HepG2 (cell line): ENCODE measurements at regions not wholly inside any gene's neighbourhood (a gene's known extent, or its start where the extent isn't known, plus 50 kb on each side); places are given as distances from the start of the nearest gene placed in this dataset.

Experiments
- ATAC-seq: fragments of 200-7000 bp; cut with Tn5 transposase; 3 replicates; pipeline ENCODE4 v1.9.1; 2020; ENCODE audit warnings: mild to moderate bottlenecking, moderate library complexity
- BruUV-seq: library from RNA; stranded (reverse); fragments of 400-500 nt; replicated peaks from 2 replicates; lab custom pipeline; 2021; lab: Mats Ljungman, UMichigan
- CTCF ChIA-PET: fragments of 300-600 bp; formaldehyde crosslinking; extraction: SDS; loops from one replicate; lab custom pipeline; 2021; ENCODE audit warnings: low total read pairs, inconsistent platforms, low intra/inter-chr PET ratio; lab: Yijun Ruan, JAX
- POLR2A ChIA-PET: fragments of 350-600 bp; sonication (Branson Sonifier 250); formaldehyde crosslinking; loops from one replicate; lab custom pipeline; 2020; ENCODE audit warnings: antibody characterized with exemption, inconsistent platforms; lab: Yijun Ruan, JAX
- DNase-seq: peaks from one replicate; pipeline ENCODE4 v3.0.0-alpha.2; 2015; ENCODE audit warnings: low spot score
- FAIRE-seq: peaks from 3 replicates; lab custom pipeline; 2011; peaks lifted over from hg19 to GRCh38; lab: Jason Lieb, UNC
- H2AFZ ChIP-seq: one replicate; pipeline ENCODE4 v1.6.1; 2011; ENCODE audit warnings: low read length, inconsistent platforms
- H3K27ac ChIP-seq: fragments of 300-600 bp; 3 replicates; pipeline ENCODE4 v1.8.0; 2011; ENCODE audit warnings: mixed run types, mild to moderate bottlenecking, mixed read lengths, low read length, inconsistent platforms; ENCODE audit not compliant: insufficient read depth; ENCODE audit errors: extremely low read length
- H3K27me3 ChIP-seq, 2 experiments: fragments of 200-600 bp in 1 of 2; 2 replicates in 1 of 2; 3 replicates in 1 of 2; pipeline versions ENCODE4 v1.6.0 to v1.8.0; 2011; ENCODE audit warnings: low read length in 2 of 2, mild to moderate bottlenecking in 2 of 2, moderate library complexity in 2 of 2, inconsistent platforms in 1 of 2; ENCODE audit not compliant: insufficient read depth in 2 of 2, control insufficient read depth in 1 of 2
- H3K36me3 ChIP-seq, 2 experiments: fragments of 200-600 bp in 1 of 2; replicated peaks in 1 of 2; 2 replicates in 1 of 2; 3 replicates in 1 of 2; pipeline versions ENCODE4 v1.5.1 to v1.8.0; 2011; ENCODE audit warnings: low read length in 2 of 2, inconsistent platforms in 1 of 2; ENCODE audit not compliant: insufficient read depth in 2 of 2, control insufficient read depth in 1 of 2
- H3K4me1 ChIP-seq: 2 replicates; pipeline ENCODE4 v1.5.1; 2012; ENCODE audit warnings: low read length, inconsistent platforms; ENCODE audit not compliant: insufficient read depth
- H3K4me2 ChIP-seq: 2 replicates; pipeline ENCODE4 v1.6.0; 2011; ENCODE audit warnings: low read depth, low read length, inconsistent platforms
- H3K4me3 ChIP-seq, 3 experiments: fragments of 200-600 bp in 1 of 3; sonication (generic), shearing (Covaris generic) in 1 of 3; replicated peaks in 1 of 3; 2 replicates each; pipeline ENCODE4 v1.5.1; 2011 to 2016; ENCODE audit warnings: low read length in 3 of 3, inconsistent platforms in 2 of 3, low read depth in 2 of 3, mild to moderate bottlenecking in 2 of 3, control low read depth in 1 of 3, mixed read lengths in 1 of 3; ENCODE audit not compliant: insufficient read depth in 1 of 3
- H3K79me2 ChIP-seq: one replicate; pipeline ENCODE4 v1.6.1; 2011; ENCODE audit warnings: low read length, inconsistent platforms; ENCODE audit not compliant: insufficient read depth
- H3K9ac ChIP-seq: 2 replicates; pipeline ENCODE4 v1.6.0; 2011; ENCODE audit warnings: mild to moderate bottlenecking, low read depth, low read length, inconsistent platforms; ENCODE audit not compliant: insufficient read depth
- H3K9me3 ChIP-seq: 2 replicates; pipeline ENCODE4 v1.5.1; 2012; ENCODE audit warnings: mild to moderate bottlenecking, low read length
- H4K20me1 ChIP-seq: 2 replicates; pipeline ENCODE4 v1.6.0; 2011; ENCODE audit warnings: inconsistent platforms, mild to moderate bottlenecking, low read length, moderate library complexity; ENCODE audit not compliant: insufficient read depth
- AKNA ChIP-seq: sonication (generic); formaldehyde crosslinking; IDR thresholded peaks from 2 replicates; pipeline ENCODE4 v1.4.0; 2020; ENCODE audit warnings: missing genetic modification reagents, borderline replicate concordance
- CEBPB ChIP-seq: IDR thresholded peaks from 2 replicates; pipeline ENCODE4 v1.6.1; 2011; ENCODE audit warnings: low read depth, low read length, improper control_type of control experiment, borderline replicate concordance
- DMTF1 ChIP-seq: sonication (generic); formaldehyde crosslinking; IDR thresholded peaks from 2 replicates; pipeline ENCODE4 v1.4.0; 2020; ENCODE audit warnings: mild to moderate bottlenecking, missing genetic modification reagents
- HNF4A ChIP-seq: sonication (generic); formaldehyde crosslinking; IDR thresholded peaks from 2 replicates; pipeline ENCODE4 v1.4.0; 2020; ENCODE audit warnings: missing genetic modification reagents
- NFIB ChIP-seq: sonication (generic); formaldehyde crosslinking; IDR thresholded peaks from 2 replicates; pipeline ENCODE4 v1.9.0; 2021; ENCODE audit warnings: missing genetic modification reagents, mild to moderate bottlenecking, borderline replicate concordance
- RFX5 ChIP-seq: IDR thresholded peaks from 2 replicates; pipeline ENCODE4 v1.6.1; 2011; ENCODE audit warnings: low read depth, low read length, improper control_type of control experiment
- SNAI1 ChIP-seq: sonication (generic); formaldehyde crosslinking; IDR thresholded peaks from 2 replicates; pipeline ENCODE4 v1.5.0; 2020; ENCODE audit warnings: mild to moderate bottlenecking, missing genetic modification reagents, borderline replicate concordance
- SRSF1 ChIP-seq: fragments of 200-400 bp; formaldehyde crosslinking; optimal IDR thresholded peaks from 2 replicates; pipeline ENCODE3; 2017; ENCODE audit warnings: mild to moderate bottlenecking, low read depth, low read length, moderate library complexity
- TMF1 ChIP-seq: sonication (generic); formaldehyde crosslinking; IDR thresholded peaks from 2 replicates; pipeline ENCODE4 v1.8.1; 2022; ENCODE audit warnings: low read depth, missing genetic modification reagents
- ZNF205 ChIP-seq: IDR thresholded peaks from 2 replicates; pipeline ENCODE4 v1.6.1; 2018; ENCODE audit warnings: missing biosample characterization, missing genetic modification reagents
- ZNF276 ChIP-seq: sonication (generic); formaldehyde crosslinking; IDR thresholded peaks from 2 replicates; pipeline ENCODE4 v1.4.0; 2020; ENCODE audit warnings: mild to moderate bottlenecking, low read depth, missing genetic modification reagents
- ZNF441 ChIP-seq: sonication (generic); formaldehyde crosslinking; IDR thresholded peaks from 2 replicates; pipeline ENCODE4 v1.7.0; 2021; ENCODE audit warnings: missing genetic modification reagents, borderline replicate concordance
- ZNF513 ChIP-seq: sonication (generic); formaldehyde crosslinking; conservative IDR thresholded peaks from 2 replicates; pipeline ENCODE4 v1.5.0; 2020; ENCODE audit warnings: missing genetic modification reagents
- ZSCAN21 ChIP-seq: sonication (generic); formaldehyde crosslinking; IDR thresholded peaks from 2 replicates; pipeline ENCODE4 v1.8.0; 2022; ENCODE audit warnings: mild to moderate bottlenecking, missing genetic modification reagents, moderate library complexity, borderline replicate concordance
- WGBS: methylation state at CpG from one replicate; pipeline ENCODE4 v1.1.6; 2017; ENCODE audit warnings: low lambda C conversion rate; 5-methylcytosine and 5-hydroxymethylcytosine counted together
- in situ Hi-C: cut with HindIII; loops from 2 replicates; pipeline ENCODE4 v1.10.0; 2017; ENCODE audit warnings: low pct_unique_long_range_greater_than_20kb; ENCODE audit not compliant: extremely low pct_ligation_motif_present
- intact Hi-C: fragments of 100-400 bp; cut with micrococcal nuclease; formaldehyde crosslinking; loops from one replicate; pipeline ENCODE4 v1.10.0; 2022; ENCODE audit not compliant: unreplicated experiment

GRCh38 chr10:8181496-8182157 is 127.1 kb downstream of the GATA3 start:
- CTCF ChIA-PET, result no interaction called here
- no TSS peak for BruUV-seq
- in situ Hi-C loops (no loop called here), intact Hi-C loops (no loop called here)
- FAIRE-seq (no peak), DNase-seq (peak; percentile 9), ATAC-seq (peak; percentile 75)
- no peaks in the 10 kb centered on the region for H4K20me1 ChIP-seq
- no peak overlapping the region for H3K27ac ChIP-seq
- 12% methylated on average over 11 of the region's 11 CpGs for WGBS
- no peaks in the 10 kb centered on the region for H3K36me3 ChIP-seq
- POLR2A ChIA-PET, result no interaction called here
- H3K79me2 ChIP-seq, result no peaks in the 10 kb centered on the region
- H3K4me3 ChIP-seq, result no peak overlapping the region
- H2AFZ ChIP-seq, result no peak overlapping the region
- no peak overlapping the region for H3K9ac ChIP-seq
- H3K27me3 ChIP-seq, result no peaks in the 10 kb centered on the region
- H3K4me2 ChIP-seq, result no peak overlapping the region
- peaks cover 9% of the 10 kb centered on the region for H3K4me1 ChIP-seq
- H3K9me3 ChIP-seq, result no peaks in the 10 kb centered on the region
- TF ChIP-seq ZNF205, result no peak
- TF ChIP-seq HNF4A, result peak; percentile 75
- TF ChIP-seq RFX5, result no peak
- no peak for TF ChIP-seq SRSF1
- no peak for TF ChIP-seq NFIB
- no peak for TF ChIP-seq TMF1 (CRISPR knock-in tag)
- TF ChIP-seq ZNF276, result no peak
- TF ChIP-seq SNAI1 (CRISPR knock-in tag), result no peak
- peak; percentile 83 for TF ChIP-seq CEBPB
- TF ChIP-seq ZNF513, result no peak
- TF ChIP-seq AKNA (CRISPR knock-in tag), result no peak
- TF ChIP-seq ZSCAN21 (CRISPR knock-in tag), result no peak
- TF ChIP-seq ZNF441, result no peak
- no peak for TF ChIP-seq DMTF1 (CRISPR knock-in tag)
